Left colon (tissue), 2 donors: ENCODE measurements at regions not wholly inside any gene's neighbourhood (a gene's known extent, or its start where the extent isn't known, plus 50 kb on each side); places are given as distances from the start of the nearest gene placed in this dataset.

Experiments used
- ATAC-seq: fragments of 200-7000 bp; cut with Tn5 transposase; one replicate; pipeline ENCODE4 v1.9.1; 2020; ENCODE audit warnings: mild to moderate bottlenecking, moderate library complexity
- DNase-seq, 2 donors: peaks; one replicate each; pipeline ENCODE4 v3.0.0-alpha.2; 2020
- intact Hi-C, 2 donors: fragments of 100-400 bp; cut with DNase I in 1 of 2; cut with micrococcal nuclease in 1 of 2; formaldehyde crosslinking; loops; one replicate each; pipeline versions ENCODE4 v1.11.2 to v1.14.0; 2022; cut with DNase I, micrococcal nuclease
- donor health status: DM: no; HTN: no; CAD: no.
- donor health status: DM: yes; HTN: yes; CAD: no.

- DNase-seq, result no peak
- intact Hi-C loops, result no loop called here
- ATAC-seq, result no peak
Measured at GRCh38 chr14:43934102-43934501, 573.0 kb downstream of the FSCB start.

GRCh38 chr14:43914041-43914693, 592.9 kb downstream of the FSCB start:
- intact Hi-C loops, result no loop called here
- no peak for ATAC-seq
- no peak for DNase-seq

- DNase-seq (no peak), ATAC-seq (no peak)
- intact Hi-C loops, result no loop called here
Measured at GRCh38 chr14:43903209-43903608, 603.9 kb downstream of the FSCB start.

GRCh38 chr14:43901911-43902673, 605.0 kb downstream of the FSCB start:
- ATAC-seq, result peak; percentile 49
- no peak for DNase-seq
- intact Hi-C loops, result no loop called here

GRCh38 chr14:43900173-43900655, 606.9 kb downstream of the FSCB start:
- intact Hi-C loops, result no loop called here
- DNase-seq (no peak), ATAC-seq (peak; percentile 95)

- ATAC-seq (no peak), DNase-seq (no peak)
- intact Hi-C loops, result no loop called here
Measured at GRCh38 chr14:43898687-43899086, 608.4 kb downstream of the FSCB start.

- DNase-seq (no peak), ATAC-seq (peak; percentile 58)
- intact Hi-C loops, result no loop called here
Measured at GRCh38 chr14:43896044-43896443, 611.0 kb downstream of the FSCB start.

- no peak for DNase-seq
- ATAC-seq, result no peak
- intact Hi-C loops, result no loop called here
Measured at GRCh38 chr14:43894534-43894933, 612.5 kb downstream of the FSCB start.

GRCh38 chr14:43887523-43887922, 619.6 kb downstream of the FSCB start:
- intact Hi-C loops, result no loop called here
- ATAC-seq (no peak), DNase-seq (no peak)

GRCh38 chr14:43877351-43877960, 629.6 kb downstream of the FSCB start:
- DNase-seq (no peak), ATAC-seq (peak; percentile 59)
- intact Hi-C loops, result no loop called here

- intact Hi-C loops, result no loop called here
- no peak for ATAC-seq
- no peak for DNase-seq
Measured at GRCh38 chr14:43872752-43873655, 634.1 kb downstream of the FSCB start.

- DNase-seq (no peak), ATAC-seq (no peak)
- intact Hi-C loops, result no loop called here
Measured at GRCh38 chr14:43872222-43872621, 634.9 kb downstream of the FSCB start.

- intact Hi-C loops, result no loop called here
- no peak for DNase-seq
- ATAC-seq, result no peak
Measured at GRCh38 chr14:43858981-43859380, 648.1 kb downstream of the FSCB start.

- ATAC-seq (no peak), DNase-seq (no peak)
- intact Hi-C loops, result no loop called here
Measured at GRCh38 chr14:43855556-43855955, 651.5 kb downstream of the FSCB start.

- intact Hi-C loops, result no loop called here
Measured at GRCh38 chr14:43853541-43853940, 653.5 kb downstream of the FSCB start.

GRCh38 chr14:43803076-43803689, 703.9 kb downstream of the FSCB start:
- no peak for DNase-seq
- intact Hi-C loops, result no loop called here
- no peak for ATAC-seq

More at GRCh38 chr14:43853541-43853940, 653.5 kb downstream of the FSCB start:
- DNase-seq (no peak), ATAC-seq (no peak)

- intact Hi-C loops, result no loop called here
- no peak for ATAC-seq
Measured at GRCh38 chr14:43795600-43796228, 711.4 kb downstream of the FSCB start.

GRCh38 chr14:43793579-43793978, 713.5 kb downstream of the FSCB start:
- DNase-seq (no peak), ATAC-seq (no peak)
- intact Hi-C loops, result no loop called here

More at GRCh38 chr14:43795600-43796228, 711.4 kb downstream of the FSCB start:
- DNase-seq, result no peak
